Brain microvascular endothelial cell (primary cell): ENCODE measurements at regions not wholly inside any gene's neighbourhood (a gene's known extent, or its start where the extent isn't known, plus 50 kb on each side); places are given as distances from the start of the nearest gene placed in this dataset.

Experiments
- DNase-seq: peaks from one replicate; pipeline ENCODE4 v3.0.0-alpha.2; 2020
- H3K27ac ChIP-seq: fragments of 250-450 bp; sonication (Bioruptor Pico); 2 replicates; pipeline ENCODE4 v1.5.1; 2020; ENCODE audit warnings: mild to moderate bottlenecking, moderate library complexity
- H3K27me3 ChIP-seq: fragments of 250-450 bp; sonication (Bioruptor Pico); replicated peaks from 2 replicates; pipeline ENCODE4 v1.5.1; 2020; ENCODE audit warnings: mild to moderate bottlenecking
- H3K36me3 ChIP-seq: fragments of 250-450 bp; sonication (Bioruptor Pico); replicated peaks from 2 replicates; pipeline ENCODE4 v1.5.1; 2020; ENCODE audit warnings: mild to moderate bottlenecking
- H3K4me3 ChIP-seq: 2 replicates; pipeline ENCODE4 v1.5.1; 2011; ENCODE audit warnings: low read depth, mild to moderate bottlenecking, control low read depth, low read length, moderate library complexity
- in situ Hi-C: cut with HindIII; loops from 2 replicates; pipeline ENCODE4 v1.10.0; 2017; ENCODE audit warnings: low sequenced_read_pairs, low pct_ligation_motif_present
- TF ChIP-seq, protein P1 (sequence below): IDR thresholded peaks from 2 replicates; pipeline ENCODE4 v1.5.1; 2011; ENCODE audit warnings: low read depth, mild to moderate bottlenecking, moderate library complexity, low read length, control low read depth, inconsistent platforms; ENCODE audit errors: missing control alignments

DNA sequence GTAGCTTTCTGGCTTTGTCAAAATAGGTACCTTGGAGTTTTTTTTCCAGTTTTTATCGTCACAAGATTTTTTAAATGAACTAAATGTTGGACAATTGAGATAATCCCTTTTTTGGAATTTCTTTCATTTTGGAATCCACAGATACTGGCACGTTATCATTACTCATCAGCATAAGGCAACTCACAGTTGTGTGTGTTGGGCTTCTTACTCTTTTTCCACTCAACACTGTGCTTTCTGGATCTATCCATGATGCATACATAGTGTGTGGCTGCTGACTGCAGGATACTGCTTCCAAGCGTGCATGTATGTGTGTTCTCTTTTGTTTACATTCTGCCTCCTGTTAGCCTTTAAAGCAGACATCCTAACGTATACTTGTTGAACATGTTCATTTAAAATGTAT lies 113.5 kb upstream of the FAM9A start:
- Histone ChIP-seq H3K4me3 (no peak overlapping the region), H3K36me3 (no peaks in the 10 kb centered on the region), H3K27ac (no peak overlapping the region), H3K27me3 (no peaks in the 10 kb centered on the region)
- no peak for DNase-seq
- TF ChIP-seq, protein P1, sequence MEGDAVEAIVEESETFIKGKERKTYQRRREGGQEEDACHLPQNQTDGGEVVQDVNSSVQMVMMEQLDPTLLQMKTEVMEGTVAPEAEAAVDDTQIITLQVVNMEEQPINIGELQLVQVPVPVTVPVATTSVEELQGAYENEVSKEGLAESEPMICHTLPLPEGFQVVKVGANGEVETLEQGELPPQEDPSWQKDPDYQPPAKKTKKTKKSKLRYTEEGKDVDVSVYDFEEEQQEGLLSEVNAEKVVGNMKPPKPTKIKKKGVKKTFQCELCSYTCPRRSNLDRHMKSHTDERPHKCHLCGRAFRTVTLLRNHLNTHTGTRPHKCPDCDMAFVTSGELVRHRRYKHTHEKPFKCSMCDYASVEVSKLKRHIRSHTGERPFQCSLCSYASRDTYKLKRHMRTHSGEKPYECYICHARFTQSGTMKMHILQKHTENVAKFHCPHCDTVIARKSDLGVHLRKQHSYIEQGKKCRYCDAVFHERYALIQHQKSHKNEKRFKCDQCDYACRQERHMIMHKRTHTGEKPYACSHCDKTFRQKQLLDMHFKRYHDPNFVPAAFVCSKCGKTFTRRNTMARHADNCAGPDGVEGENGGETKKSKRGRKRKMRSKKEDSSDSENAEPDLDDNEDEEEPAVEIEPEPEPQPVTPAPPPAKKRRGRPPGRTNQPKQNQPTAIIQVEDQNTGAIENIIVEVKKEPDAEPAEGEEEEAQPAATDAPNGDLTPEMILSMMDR = no peak
- in situ Hi-C loops = no loop called here

DNA sequence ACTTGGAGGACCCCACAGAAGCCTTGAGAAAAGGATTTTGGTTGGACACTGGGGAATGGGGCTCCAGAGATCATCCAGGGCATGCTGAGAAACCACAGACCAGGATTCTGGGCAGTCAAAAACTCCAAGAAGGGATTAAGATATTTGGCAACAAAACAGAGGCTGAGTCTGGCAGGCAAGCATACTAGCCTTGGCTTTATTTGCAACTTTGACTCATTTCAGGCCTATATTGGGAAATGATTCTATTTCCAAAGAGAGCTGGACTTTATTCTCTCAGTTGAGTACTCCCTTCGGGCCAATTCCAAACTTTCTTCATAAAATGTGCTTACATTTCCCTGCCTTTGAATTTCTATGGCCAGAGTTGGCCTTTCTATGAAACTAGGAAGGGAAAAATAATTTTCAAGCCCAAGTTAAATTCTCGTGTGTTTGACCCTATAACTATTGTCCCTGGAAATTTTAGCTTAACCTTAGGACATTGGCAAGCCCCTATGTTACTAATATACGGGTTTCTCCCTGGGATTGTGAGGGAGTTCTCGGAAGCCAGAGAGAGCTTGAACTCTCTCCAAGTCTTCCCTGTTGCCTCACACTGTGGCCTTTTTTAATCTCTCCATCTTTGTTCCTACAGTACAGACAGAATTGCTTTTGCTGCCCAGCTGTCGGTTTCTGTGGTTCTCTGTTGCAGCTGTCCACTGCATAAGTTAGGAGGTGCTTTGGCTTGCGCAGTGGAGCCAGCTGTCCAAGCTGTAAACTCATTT lies 112.6 kb upstream of the FAM9A start:
- H3K27me3 ChIP-seq = no peaks in the 10 kb centered on the region
- H3K27ac ChIP-seq = no peak overlapping the region
- no peak overlapping the region for H3K4me3 ChIP-seq
- TF ChIP-seq, protein P1 = no peak
- in situ Hi-C loops = no loop called here
- no peaks in the 10 kb centered on the region for H3K36me3 ChIP-seq
- DNase-seq = no peak

DNA sequence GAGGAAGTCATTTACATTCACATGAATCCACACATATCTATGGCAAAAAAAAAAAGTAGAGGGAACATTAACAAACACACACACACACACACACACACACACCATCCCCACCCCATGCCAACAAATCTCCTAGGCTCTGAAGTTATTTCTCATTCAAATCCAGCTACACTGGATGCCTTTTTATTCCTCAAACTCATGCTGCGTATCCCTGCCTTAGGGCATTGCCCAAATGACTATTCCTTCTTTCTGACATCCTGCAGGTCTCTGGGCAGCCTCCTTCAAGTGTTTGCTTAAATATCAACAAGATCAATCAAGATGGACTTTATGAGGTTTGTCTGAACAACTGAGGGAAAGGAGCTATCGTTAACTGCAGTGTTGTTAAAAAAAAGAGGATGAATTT lies 106.5 kb upstream of the FAM9A start:
- no peak overlapping the region for H3K4me3 ChIP-seq
- no peaks in the 10 kb centered on the region for H3K27me3 ChIP-seq

DNA sequence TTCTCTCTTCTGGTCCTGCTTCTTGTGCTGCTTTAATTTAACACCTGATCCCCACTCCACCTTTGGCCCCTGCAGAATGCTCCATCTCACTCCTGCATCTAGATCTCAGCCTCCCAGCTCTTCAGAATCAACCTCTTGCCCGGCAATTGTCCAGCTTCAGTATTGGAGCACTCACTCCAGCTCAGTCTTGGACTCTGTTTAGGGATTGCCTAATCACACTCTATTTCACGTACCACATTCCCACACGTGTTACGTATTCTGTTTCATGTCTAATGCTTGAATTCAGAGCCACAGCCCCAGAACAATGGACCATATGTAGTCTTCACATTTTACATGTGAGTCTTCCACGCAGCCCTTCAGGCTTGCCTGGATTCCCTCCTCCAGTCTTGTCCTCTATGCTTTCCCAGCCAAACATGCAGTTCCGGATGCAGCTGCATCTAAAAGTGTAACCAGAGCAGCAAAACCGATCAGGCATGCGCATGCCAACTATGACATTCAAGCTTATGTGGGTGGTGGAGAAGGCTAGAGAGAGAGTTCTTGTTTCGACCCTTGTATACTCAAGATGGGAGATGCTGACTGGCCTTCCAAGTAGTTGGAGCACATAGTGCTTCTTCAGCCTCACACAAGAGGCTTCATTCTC lies 105.2 kb upstream of the FAM9A start:
- Histone ChIP-seq H3K4me3 (no peak overlapping the region), H3K36me3 (no peaks in the 10 kb centered on the region), H3K27ac (no peak overlapping the region), H3K27me3 (no peaks in the 10 kb centered on the region)
- in situ Hi-C loops = no loop called here
- TF ChIP-seq, protein P1 = no peak
- DNase-seq = no peak

More for the DNA sequence above, 106.5 kb upstream of the FAM9A start:
- in situ Hi-C loops = no loop called here
- Histone ChIP-seq H3K27ac (no peak overlapping the region), H3K36me3 (no peaks in the 10 kb centered on the region)
- TF ChIP-seq, protein P1 = no peak
- DNase-seq = no peak

DNA sequence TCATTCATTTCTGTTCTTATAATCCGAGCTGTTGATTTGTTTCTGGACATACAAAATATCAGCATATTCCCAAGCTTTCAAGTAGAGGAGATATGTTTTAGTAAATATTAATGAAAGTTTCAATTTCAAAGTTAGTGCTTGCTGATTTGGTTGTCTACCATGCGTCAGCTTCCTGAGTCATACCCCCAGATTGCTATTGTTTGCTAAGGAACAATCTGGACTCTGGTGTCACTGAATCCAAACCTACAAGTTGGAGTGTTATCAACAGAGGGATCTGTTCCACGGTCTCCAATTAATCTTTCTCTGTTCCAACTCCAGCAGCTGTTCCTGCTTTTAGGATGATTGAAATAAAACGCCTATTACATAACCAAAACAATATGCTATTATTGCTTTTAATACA lies 96.1 kb upstream of the FAM9A start:
- no peaks in the 10 kb centered on the region for H3K36me3 ChIP-seq
- H3K4me3 ChIP-seq = no peak overlapping the region
- TF ChIP-seq, protein P1 = no peak
- no peaks in the 10 kb centered on the region for H3K27me3 ChIP-seq
- DNase-seq = no peak
- in situ Hi-C loops = no loop called here
- no peak overlapping the region for H3K27ac ChIP-seq
